AG04450 (cell line): ENCODE measurements at regions not wholly inside any gene's neighbourhood (a gene's known extent, or its start where the extent isn't known, plus 50 kb on each side); places are given as distances from the start of the nearest gene placed in this dataset.

ENCODE experiments used
- CTCF ChIA-PET: fragments of 300-600, 350-600 bp; formaldehyde crosslinking; extraction: SDS; loops from one replicate; lab custom pipeline; 2022; ENCODE audit warnings: antibody characterized with exemption, inconsistent platforms; lab: Charles Lee
- POLR2A ChIA-PET: fragments of 350-600 bp; formaldehyde crosslinking; extraction: SDS; loops from one replicate; lab custom pipeline; 2021; ENCODE audit warnings: antibody characterized with exemption, inconsistent platforms; lab: Yijun Ruan, JAX
- DNase-seq: peaks from one replicate; pipeline ENCODE4 v3.0.0-alpha.2; 2011; ENCODE audit warnings: low read depth, low spot score
- H3K27ac ChIP-seq: one replicate; pipeline ENCODE4 v1.5.1; 2012; ENCODE audit warnings: low read depth, low read length, control low read depth
- H3K27me3 ChIP-seq: one replicate; pipeline ENCODE4 v1.6.0; 2012; ENCODE audit warnings: low read length; ENCODE audit not compliant: control insufficient read depth, insufficient read depth
- H3K4me3 ChIP-seq: 2 replicates; pipeline ENCODE4 v1.5.1; 2011; ENCODE audit warnings: mild to moderate bottlenecking, low read depth, low read length, control low read depth
- H3K9me3 ChIP-seq: 2 replicates; pipeline ENCODE4 v1.5.1; 2012; ENCODE audit warnings: low read length; ENCODE audit not compliant: control insufficient read depth, insufficient read depth
- CTCF ChIP-seq: IDR thresholded peaks from 2 replicates; pipeline ENCODE4 v1.5.1; 2011; ENCODE audit warnings: low read depth, low read length, control low read depth, inconsistent platforms

- Histone ChIP-seq H3K27ac (no peak overlapping the region), H3K9me3 (no peaks in the 10 kb centered on the region), H3K4me3 (no peak overlapping the region), H3K27me3 (no peaks in the 10 kb centered on the region)
- no peak for DNase-seq
- no peak for TF ChIP-seq CTCF
- ChIA-PET POLR2A (no interaction called here), CTCF (no interaction called here)
Observed at GRCh38 chr11:26063915-26064314, 268.0 kb upstream of the ANO3 start.

GRCh38 chr11:26065944-26066343 lies 266.0 kb upstream of the ANO3 start:
- Histone ChIP-seq H3K27ac (no peak overlapping the region), H3K9me3 (no peaks in the 10 kb centered on the region), H3K4me3 (no peak overlapping the region), H3K27me3 (no peaks in the 10 kb centered on the region)
- POLR2A ChIA-PET: no interaction called here
- DNase-seq: no peak
- CTCF ChIA-PET: no interaction called here
- no peak for TF ChIP-seq CTCF

- TF ChIP-seq CTCF: no peak
- DNase-seq: no peak
- Histone ChIP-seq H3K27ac (no peak overlapping the region), H3K4me3 (no peak overlapping the region), H3K27me3 (no peaks in the 10 kb centered on the region), H3K9me3 (no peaks in the 10 kb centered on the region)
- CTCF ChIA-PET: interaction anchor here (0.7 kb wide), 1 partner anchor 210 kb away, joined by 3 read pairs; no protein-coding TSS in a partner anchor
- POLR2A ChIA-PET: no interaction called here
Observed at GRCh38 chr11:26070714-26071380, 261.1 kb upstream of the ANO3 start.

GRCh38 chr11:26072614-26073153 lies 259.2 kb upstream of the ANO3 start:
- H3K9me3 ChIP-seq: no peaks in the 10 kb centered on the region
- ChIA-PET POLR2A (no interaction called here), CTCF (no interaction called here)
- DNase-seq: no peak
- TF ChIP-seq CTCF: no peak
- H3K27me3 ChIP-seq: no peaks in the 10 kb centered on the region
- no peak overlapping the region for H3K27ac ChIP-seq
- no peak overlapping the region for H3K4me3 ChIP-seq

- TF ChIP-seq CTCF: no peak
- Histone ChIP-seq H3K27ac (no peak overlapping the region), H3K9me3 (no peaks in the 10 kb centered on the region), H3K27me3 (no peaks in the 10 kb centered on the region), H3K4me3 (no peak overlapping the region)
- ChIA-PET CTCF (no interaction called here), POLR2A (no interaction called here)
- no peak for DNase-seq
Observed at GRCh38 chr11:26073646-26074045, 258.3 kb upstream of the ANO3 start.
